Right lung (tissue), 2 donors: ENCODE measurements at regions not wholly inside any gene's neighbourhood (a gene's known extent, or its start where the extent isn't known, plus 50 kb on each side); places are given as distances from the start of the nearest gene placed in this dataset.
"Not testable (repeated sequence)": the region's sequence is repeated elsewhere in the genome, so short reads cannot be mapped to it uniquely, and the experiment has no call there.

Source experiments
- DNase-seq, 2 donors: peaks; one replicate each; pipeline ENCODE4 v3.0.0-alpha.2; 2013

DNA sequence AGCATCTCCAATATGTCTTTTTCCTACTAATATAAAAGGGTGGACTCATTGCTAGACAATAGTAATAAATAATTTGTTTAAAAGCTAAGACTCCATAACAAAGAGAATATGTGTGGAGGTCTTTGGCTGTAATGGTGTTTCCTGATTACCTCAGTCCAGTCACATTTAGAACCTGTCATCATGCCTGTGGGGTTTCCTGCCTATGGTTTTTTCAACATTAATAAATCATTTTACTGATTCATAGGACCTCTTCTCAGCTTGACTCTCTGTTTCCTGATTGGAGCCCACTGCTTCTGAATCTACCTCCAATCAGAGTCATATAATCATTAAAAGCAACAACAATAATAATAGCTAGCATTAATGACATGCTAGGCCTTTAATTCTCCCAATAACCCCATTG lies 52.4 kb upstream of the GNAI1 start:
- DNase-seq, result no peak

DNA sequence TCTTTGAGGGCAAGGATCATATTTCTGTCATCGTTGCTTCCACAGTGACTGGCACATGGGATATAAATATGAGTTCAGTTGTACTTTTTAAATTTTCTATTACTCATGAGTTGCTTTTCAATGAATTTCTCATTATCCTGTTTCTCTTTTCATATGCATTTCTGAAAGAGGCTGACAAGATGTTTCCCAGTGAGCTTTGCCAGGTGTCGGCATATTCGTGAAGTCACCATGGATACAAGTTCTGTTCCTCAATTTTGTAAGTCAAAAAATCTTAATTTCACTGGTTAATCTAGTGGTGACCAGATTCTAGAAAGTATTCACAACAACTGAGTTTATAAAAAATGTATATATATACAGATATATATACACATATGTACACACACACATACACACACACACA lies 55.7 kb upstream of the GNAI1 start:
- DNase-seq, result no peak

DNA sequence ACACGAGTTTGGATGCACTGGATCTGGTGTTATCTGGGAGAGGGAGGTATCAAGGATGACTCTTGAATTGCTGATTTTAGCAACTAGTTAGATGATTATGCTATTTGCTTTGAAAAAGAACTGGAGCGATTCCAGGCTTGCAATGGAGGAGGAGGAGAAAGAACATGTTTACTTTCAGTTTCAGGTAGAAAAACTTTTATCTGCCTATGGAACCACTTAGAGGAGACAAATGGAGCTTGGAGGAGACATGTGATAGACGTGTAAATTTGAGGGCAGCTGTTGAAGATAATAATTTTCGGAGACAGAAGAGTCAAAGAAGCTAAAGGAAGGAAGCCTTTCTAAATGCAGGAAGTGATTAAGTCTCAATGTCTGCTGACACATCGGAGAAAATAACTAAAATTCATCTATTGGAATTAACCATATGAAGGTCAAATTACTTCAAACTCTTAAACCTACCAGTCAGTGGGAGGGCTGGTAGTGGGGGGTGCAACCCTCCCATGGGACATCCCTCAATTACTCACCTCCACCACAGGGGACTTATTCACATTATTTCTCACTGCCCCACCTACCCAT lies 56.4 kb upstream of the GNAI1 start:
- DNase-seq, result no peak

GRCh38 chr7:80070391-80070790 lies 64.2 kb upstream of the GNAI1 start:
- DNase-seq, result peak in 1 of 2 donors; percentile 37

GRCh38 chr7:80066639-80067038 lies 68.0 kb upstream of the GNAI1 start:
- no peak for DNase-seq

- peak in 1 of 2 donors; percentile 50 for DNase-seq
Observed at GRCh38 chr7:80063834-80064233, 70.8 kb upstream of the GNAI1 start.

- DNase-seq, result peak; percentile 49 to 66
Observed at GRCh38 chr7:80060218-80060806, 74.3 kb upstream of the GNAI1 start.

DNA sequence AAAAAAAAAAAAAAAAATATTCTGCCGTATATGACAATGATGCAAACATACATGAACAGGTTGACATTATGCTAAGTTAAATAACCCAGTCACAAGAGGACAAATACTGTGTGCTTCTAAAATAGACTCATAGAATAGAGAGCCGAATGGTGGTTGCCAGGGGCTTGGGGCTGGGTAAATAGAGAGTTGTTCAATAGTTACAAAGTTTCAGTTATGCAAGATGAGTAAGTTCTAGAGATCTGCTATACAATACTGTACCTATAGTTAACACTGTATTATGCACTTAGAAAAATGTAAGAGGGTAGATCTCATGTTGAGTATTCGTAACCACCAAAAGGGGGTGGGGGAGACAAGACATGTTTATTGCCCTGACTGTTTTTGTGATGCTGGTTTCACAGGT lies 77.1 kb upstream of the GNAI1 start:
- no peak for DNase-seq

DNA sequence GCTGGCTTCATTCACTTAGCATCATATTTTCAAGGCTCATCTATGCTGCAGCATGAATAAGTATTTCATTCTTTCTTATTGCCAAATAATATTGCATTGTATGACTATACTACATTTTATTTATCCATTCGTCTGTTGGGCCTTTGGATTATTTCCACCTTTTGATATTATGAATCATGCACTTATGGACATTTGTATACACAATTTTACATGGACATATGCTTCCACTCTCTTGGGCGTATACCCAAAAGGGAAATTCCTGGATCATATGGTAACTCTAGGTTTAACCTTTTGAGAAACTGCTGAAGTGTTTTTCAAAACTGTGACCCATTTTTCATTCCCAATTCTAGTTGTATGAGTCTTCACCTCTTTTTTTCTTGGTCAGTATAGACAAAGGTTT lies 80.3 kb upstream of the GNAI1 start:
- no peak for DNase-seq

DNA sequence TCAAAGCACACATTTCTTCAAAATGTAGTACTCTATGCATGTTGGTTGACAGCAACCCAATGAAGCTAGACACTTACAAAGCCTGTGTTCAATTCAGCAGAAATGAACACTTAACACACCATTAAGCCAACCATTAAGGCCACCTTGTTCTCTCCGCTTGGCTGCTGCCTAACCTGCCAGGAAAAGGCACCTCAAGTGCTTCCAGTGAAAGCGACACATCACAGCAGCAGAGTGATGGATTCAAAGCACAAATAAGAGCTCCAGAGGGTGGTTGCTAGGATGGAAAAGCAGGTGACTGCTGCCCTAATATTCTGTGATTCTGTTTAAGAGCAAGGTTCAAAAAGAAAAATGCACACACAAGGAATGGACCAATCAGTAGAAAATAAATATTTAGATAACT lies 81.5 kb upstream of the GNAI1 start:
- no peak for DNase-seq

DNA sequence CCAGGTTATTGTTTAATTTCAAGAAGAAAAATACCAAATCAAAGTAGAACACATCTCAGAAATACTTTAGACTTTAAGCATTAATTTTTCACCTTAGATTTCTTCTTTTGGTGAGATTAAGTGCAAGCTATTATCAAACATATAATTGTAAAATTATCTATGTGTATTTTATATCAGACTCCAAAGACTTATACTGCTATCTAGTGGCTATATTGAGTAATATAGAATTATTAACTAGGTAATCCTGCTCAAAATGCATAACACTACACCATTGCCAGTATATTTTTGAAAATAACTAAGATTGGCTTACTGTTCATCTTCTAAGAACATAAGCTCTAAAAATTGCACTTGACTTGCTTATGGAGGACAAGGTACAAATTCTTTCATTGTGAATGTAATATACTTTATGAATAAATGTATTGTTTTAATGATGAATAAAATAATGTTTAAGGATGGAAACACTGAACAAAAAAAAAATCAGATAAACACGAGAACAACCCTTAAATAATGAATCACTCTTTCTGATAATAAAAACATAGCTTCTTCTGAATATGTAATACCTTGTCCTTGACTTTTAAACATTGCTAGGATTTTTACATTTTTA lies 86.7 kb upstream of the GNAI1 start:
- DNase-seq, result no peak

- no peak for DNase-seq
Observed at GRCh38 chr7:80047032-80047431, 87.6 kb upstream of the GNAI1 start.

DNA sequence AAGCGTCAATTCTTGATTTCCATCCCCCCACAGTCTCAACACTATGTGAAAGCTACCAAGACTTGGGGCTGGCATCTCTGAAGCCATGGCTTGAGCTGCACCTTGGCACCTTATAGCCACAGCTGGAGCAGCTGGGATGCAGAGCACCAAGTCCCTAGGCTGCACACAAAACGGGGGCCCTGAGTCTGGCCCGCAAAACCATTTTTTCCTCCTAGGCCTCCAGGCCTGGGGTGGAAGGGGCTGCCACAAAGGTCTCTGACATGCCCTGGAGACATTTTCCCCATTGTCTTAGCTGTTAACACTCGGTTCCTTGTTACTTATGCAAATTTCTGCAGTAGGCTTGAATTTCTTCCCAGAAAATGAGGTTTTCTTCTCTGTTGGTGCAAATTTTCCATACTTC lies 89.8 kb upstream of the GNAI1 start:
- DNase-seq, result no peak

GRCh38 chr7:80040752-80041151 lies 93.9 kb upstream of the GNAI1 start:
- DNase-seq, result no peak

DNA sequence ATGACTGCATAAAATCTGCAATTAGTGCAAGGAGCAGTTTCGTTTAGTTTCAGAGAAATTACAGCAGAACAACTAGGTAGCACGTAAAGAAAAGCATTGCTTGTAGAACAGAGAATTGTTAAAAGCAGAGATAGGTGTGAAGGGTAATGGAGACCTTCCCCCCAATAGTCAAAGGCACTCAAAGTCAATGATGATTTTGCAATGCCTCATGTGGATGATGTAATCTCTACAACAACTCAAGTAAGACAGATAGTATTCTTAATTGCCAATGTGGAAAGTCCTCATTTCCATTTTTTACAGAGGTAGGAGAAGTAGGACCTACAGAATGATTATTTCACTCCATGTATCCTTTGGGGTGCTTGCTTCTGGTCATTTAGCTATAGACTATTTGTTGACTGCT lies 94.3 kb upstream of the GNAI1 start:
- no peak for DNase-seq

DNA sequence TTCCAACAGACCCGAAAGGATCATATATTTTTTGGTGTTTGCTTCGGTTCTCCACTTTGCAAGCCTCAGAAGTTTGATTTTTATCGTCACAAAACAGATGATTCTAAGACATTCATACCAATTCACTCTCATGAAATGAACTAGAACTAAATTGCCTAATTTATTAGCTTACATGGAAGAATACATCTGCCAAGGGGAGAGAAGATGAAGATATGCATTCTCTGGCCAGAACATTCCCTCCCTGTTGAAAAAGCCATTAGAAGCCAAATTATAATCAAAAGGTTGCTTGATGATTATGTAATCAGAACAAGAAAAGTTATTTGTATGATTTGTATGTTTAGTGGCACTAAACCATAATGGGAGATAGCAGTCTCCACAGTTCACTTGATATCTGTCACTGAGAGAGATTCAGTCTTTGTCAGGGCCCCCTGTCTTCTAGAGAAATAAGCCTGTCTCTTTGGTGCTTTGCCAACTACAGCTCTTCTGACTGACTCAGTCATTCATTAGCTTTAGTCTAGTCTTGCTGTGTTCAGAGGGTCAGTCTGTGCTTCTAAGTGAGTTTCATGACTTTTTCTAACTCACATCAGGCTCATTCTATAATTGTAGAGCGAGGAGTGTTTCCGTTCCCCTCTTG lies 95.3 kb upstream of the GNAI1 start:
- DNase-seq, result no peak

DNA sequence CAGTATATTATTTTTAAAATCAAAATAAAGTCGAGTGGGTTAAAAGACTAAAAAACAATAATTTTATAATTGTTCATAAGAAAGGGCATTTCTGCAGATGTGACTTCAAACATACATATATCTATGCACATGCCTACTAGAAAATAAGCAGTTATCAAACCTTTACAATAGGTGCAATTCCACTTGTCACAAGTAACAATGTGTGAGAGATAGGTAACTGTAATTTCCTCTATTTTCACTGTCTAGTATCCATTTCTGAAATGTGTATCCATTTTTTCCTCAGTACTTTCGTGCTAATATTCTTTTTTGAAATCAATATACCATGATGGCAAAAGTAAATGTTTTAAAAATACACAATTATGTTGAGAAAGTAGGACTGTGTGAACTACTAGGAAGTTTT lies 96.9 kb upstream of the GNAI1 start:
- no peak for DNase-seq

DNA sequence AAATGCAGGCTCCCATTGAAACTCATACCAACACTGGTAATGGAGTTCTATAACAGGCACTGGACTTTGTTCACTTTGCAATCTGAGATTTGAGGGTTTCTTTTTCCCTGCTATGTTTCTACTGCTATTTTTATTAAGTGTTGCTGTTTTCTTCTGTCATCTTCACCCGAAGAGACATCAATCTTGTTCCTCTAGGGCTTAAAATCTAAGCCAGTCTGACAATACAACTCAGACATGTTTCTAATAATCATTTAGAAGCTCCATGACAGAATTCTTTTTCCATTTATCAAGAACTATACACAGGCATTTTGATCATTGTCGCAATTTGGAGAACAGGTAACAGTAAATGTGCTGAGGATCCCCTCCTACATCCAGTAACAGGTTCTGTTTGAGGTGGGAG lies 98.5 kb upstream of the GNAI1 start:
- DNase-seq, result no peak

DNA sequence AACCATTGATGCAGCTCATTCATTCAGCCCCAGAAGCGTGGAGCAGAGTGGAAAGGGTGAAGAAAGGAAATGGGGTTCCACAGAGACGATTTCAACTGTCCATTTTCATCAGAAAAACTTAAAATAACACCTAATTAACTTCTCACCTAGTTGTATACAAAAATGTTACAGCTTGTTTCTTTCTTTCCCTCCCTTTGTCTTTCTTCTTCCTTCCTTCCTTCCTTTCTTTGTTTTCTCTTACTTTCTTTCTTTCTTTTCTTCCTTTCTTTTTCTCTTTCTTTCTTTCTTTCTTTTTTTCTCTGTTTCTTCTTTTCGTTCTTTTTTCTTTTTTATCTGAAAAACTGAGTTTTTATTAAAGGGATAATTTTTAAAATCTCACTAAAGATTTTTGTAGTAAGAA lies 105.9 kb upstream of the GNAI1 start:
- DNase-seq, result no peak

GRCh38 chr7:80027611-80028173 lies 106.9 kb upstream of the GNAI1 start:
- no peak for DNase-seq

GRCh38 chr7:80026766-80027165 lies 107.9 kb upstream of the GNAI1 start:
- DNase-seq, result no peak

- DNase-seq, result not testable (repeated sequence)
Observed at GRCh38 chr7:80020277-80020676, 114.4 kb upstream of the GNAI1 start.

- not testable (repeated sequence) for DNase-seq
Observed at GRCh38 chr7:80019809-80020207, 114.8 kb upstream of the GNAI1 start.
